GM23338 (cell line): ENCODE measurements at regions not wholly inside any gene's neighbourhood (a gene's known extent, or its start where the extent isn't known, plus 50 kb on each side); places are given as distances from the start of the nearest gene placed in this dataset.
A peak's percentile ranks its signal among the peaks of the same experiment; 100 is the strongest.

ENCODE experiments used
- ATAC-seq: fragments of 200-7000 bp; cut with Tn5 transposase; 3 replicates; pipeline ENCODE4 v1.9.1; 2020
- DNase-seq: peaks from one replicate; pipeline ENCODE4 v3.0.0-alpha.2; 2015; ENCODE audit warnings: low spot score
- H2AFZ ChIP-seq: fragments of 200-600 bp; sonication (generic); 2 replicates; pipeline ENCODE4 v1.8.0; 2016; ENCODE audit warnings: antibody characterized with exemption, mild to moderate bottlenecking, moderate library complexity
- H3F3A ChIP-seq: fragments of 200-600 bp; sonication (generic); replicated peaks from 2 replicates; pipeline ENCODE4 v1.8.0; 2017; ENCODE audit warnings: antibody characterized with exemption, mixed run types, low read depth
- H3K27ac ChIP-seq: fragments of 200-600 bp; sonication (generic); 2 replicates; pipeline ENCODE4 v1.6.1; 2016; ENCODE audit warnings: low read depth
- H3K27me3 ChIP-seq: fragments of 200-600 bp; sonication (generic); 2 replicates; pipeline ENCODE4 v1.8.0; 2016; ENCODE audit warnings: mild to moderate bottlenecking, mixed run types, moderate library complexity; ENCODE audit not compliant: insufficient read depth
- H3K36me3 ChIP-seq: fragments of 200-600 bp; sonication (generic); 2 replicates; pipeline ENCODE4 v1.8.0; 2016; ENCODE audit warnings: mild to moderate bottlenecking; ENCODE audit not compliant: insufficient read depth
- H3K4me1 ChIP-seq: fragments of 200-600 bp; sonication (generic); 2 replicates; pipeline ENCODE4 v1.8.0; 2016; ENCODE audit warnings: mild to moderate bottlenecking, moderate library complexity; ENCODE audit not compliant: insufficient read depth
- H3K4me2 ChIP-seq: fragments of 200-600 bp; sonication (generic); 2 replicates; pipeline ENCODE4 v1.7.1; 2017; ENCODE audit warnings: mixed run types
- H3K4me3 ChIP-seq: fragments of 200-600 bp; sonication (generic); 2 replicates; pipeline ENCODE4 v1.6.1; 2016; ENCODE audit warnings: mixed run types
- H3K79me2 ChIP-seq: fragments of 200-600 bp; sonication (generic); replicated peaks from 2 replicates; pipeline ENCODE4 v1.8.0; 2017; ENCODE audit warnings: mild to moderate bottlenecking; ENCODE audit not compliant: insufficient read depth
- H3K9me2 ChIP-seq: fragments of 200-600 bp; sonication (generic); 2 replicates; pipeline ENCODE4 v1.8.0; 2017; ENCODE audit not compliant: insufficient read depth
- H4K20me1 ChIP-seq: fragments of 200-600 bp; sonication (generic); replicated peaks from 2 replicates; pipeline ENCODE4 v1.8.0; 2017; ENCODE audit warnings: mild to moderate bottlenecking; ENCODE audit not compliant: insufficient read depth
- H3K27ac Mint-ChIP-seq: 2 replicates; pipeline ENCODE4 v1.8.0; 2020; ENCODE audit warnings: inconsistent platforms, mild to moderate bottlenecking, moderate library complexity, mixed read lengths
- H3K27me3 Mint-ChIP-seq: 3 replicates; pipeline ENCODE4 v1.8.0; 2022; ENCODE audit warnings: low read depth, mild to moderate bottlenecking, moderate library complexity, mixed read lengths, inconsistent platforms; ENCODE audit not compliant: insufficient read depth, poor library complexity
- H3K36me3 Mint-ChIP-seq: 3 replicates; pipeline ENCODE4 v1.8.0; 2021; ENCODE audit warnings: low read depth, mild to moderate bottlenecking, inconsistent platforms, moderate library complexity, mixed read lengths
- H3K4me1 Mint-ChIP-seq: 3 replicates; pipeline ENCODE4 v1.8.0; 2020; ENCODE audit warnings: mild to moderate bottlenecking, inconsistent platforms, mixed read lengths
- H3K4me3 Mint-ChIP-seq: 3 replicates; pipeline ENCODE4 v1.8.0; 2021; ENCODE audit warnings: moderate library complexity, mild to moderate bottlenecking, inconsistent platforms, mixed read lengths
- H3K9me3 Mint-ChIP-seq: 3 replicates; pipeline ENCODE4 v1.8.0; 2020; ENCODE audit warnings: moderate library complexity, mild to moderate bottlenecking, inconsistent platforms, mixed read lengths
- CREB1 ChIP-seq: fragments of 250-450 bp; sonication (Bioruptor Pico); IDR thresholded peaks from 2 replicates; pipeline ENCODE4 v1.5.0; 2020; ENCODE audit warnings: low read depth, mild to moderate bottlenecking, moderate library complexity
- ETS1 ChIP-seq: IDR thresholded peaks from 2 replicates; pipeline ENCODE4 v1.6.1; 2016; ENCODE audit warnings: antibody characterized with exemption
- EZH2 ChIP-seq: fragments of 200-600 bp; sonication (generic); IDR thresholded peaks from one replicate; pipeline ENCODE4 v1.8.0; 2017; ENCODE audit warnings: antibody characterized with exemption, mild to moderate bottlenecking, low read depth; ENCODE audit not compliant: unreplicated experiment
- EZH2phosphoT487 ChIP-seq: fragments of 200-600 bp; sonication (generic); IDR thresholded peaks from one replicate; pipeline ENCODE4 v1.8.1; 2018; ENCODE audit warnings: antibody characterized with exemption; ENCODE audit not compliant: unreplicated experiment
- JUNB ChIP-seq: IDR thresholded peaks from one replicate; pipeline ENCODE4 v1.6.1; 2016; ENCODE audit warnings: antibody characterized with exemption; ENCODE audit not compliant: unreplicated experiment
- NANOG ChIP-seq: IDR thresholded peaks from 2 replicates; pipeline ENCODE4 v1.6.1; 2016; ENCODE audit warnings: antibody characterized with exemption, borderline replicate concordance
- POLR2AphosphoS5 ChIP-seq: IDR thresholded peaks from 2 replicates; pipeline ENCODE4 v1.6.1; 2016; ENCODE audit warnings: antibody characterized with exemption, low read depth
- REST ChIP-seq: IDR thresholded peaks from one replicate; pipeline ENCODE4 v1.6.1; 2018; ENCODE audit warnings: antibody characterized with exemption; ENCODE audit not compliant: unreplicated experiment
- STAT1 ChIP-seq: IDR thresholded peaks from one replicate; pipeline ENCODE4 v1.6.1; 2016; ENCODE audit warnings: antibody characterized with exemption; ENCODE audit not compliant: unreplicated experiment
- ZNF114 ChIP-seq: fragments of 250-450 bp; sonication (Bioruptor Pico); IDR thresholded peaks from 2 replicates; pipeline ENCODE4 v1.5.0; 2020; ENCODE audit warnings: mild to moderate bottlenecking, moderate library complexity
- ZNF331 ChIP-seq: fragments of 250-450 bp; sonication (Bioruptor Pico); IDR thresholded peaks from 2 replicates; pipeline ENCODE4 v1.5.0; 2020; ENCODE audit warnings: low read depth, mild to moderate bottlenecking, moderate library complexity
- TF ChIP-seq, protein P1 (sequence below): fragments of 250-450 bp; sonication (Bioruptor Pico); IDR thresholded peaks from 2 replicates; pipeline ENCODE4 v1.5.0; 2020; ENCODE audit warnings: mild to moderate bottlenecking, moderate library complexity
- TF ChIP-seq, protein P2 (sequence below), 2 experiments: fragments of 200-600 bp in 1 of 2; sonication (generic) in 1 of 2; conservative IDR thresholded peaks; 2 replicates each; pipeline versions ENCODE4 v1.5.1 to v1.6.1; 2016 to 2017; ENCODE audit warnings: antibody characterized with exemption in 2 of 2, low read depth in 2 of 2, mild to moderate bottlenecking in 2 of 2, moderate library complexity in 1 of 2

DNA sequence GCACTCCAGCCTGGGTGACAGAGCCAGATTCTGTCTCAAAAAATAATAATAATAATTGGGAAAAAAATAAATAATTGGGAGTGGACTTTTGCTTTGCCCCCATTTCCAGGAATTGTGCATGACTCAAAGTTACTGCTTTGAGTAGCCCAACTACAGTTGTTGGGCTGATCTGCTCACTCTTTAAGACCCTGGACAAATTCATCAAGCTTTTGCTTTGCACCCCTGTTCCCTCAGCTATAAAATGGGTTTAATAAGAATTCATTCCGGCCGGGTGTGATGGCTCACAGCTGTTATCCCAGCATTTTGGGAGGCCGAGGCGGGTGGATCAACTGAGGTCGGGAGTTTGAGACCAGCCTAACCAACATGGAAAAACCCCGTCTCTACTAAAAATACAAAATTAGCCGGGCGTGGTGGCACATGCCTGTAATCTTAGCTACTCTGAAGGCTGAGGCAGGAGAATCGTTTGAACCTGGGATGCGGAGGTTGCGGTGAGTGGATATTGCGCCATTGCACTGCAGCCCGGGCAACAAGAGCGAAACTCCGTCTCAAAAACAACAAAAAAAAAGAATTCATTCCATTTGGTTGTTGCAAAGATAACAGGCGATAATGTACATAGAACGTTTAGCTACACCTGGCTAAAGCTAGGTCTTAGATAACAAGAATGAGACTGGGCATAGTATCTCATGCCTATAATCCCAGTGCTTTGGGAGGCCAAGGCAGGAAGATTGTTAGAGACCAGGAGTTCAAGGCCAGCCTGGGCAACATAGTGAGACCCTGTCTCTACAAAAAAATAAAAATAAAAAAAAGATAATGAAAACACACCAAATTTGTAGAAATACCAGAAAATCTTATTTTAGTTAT, 87.9 kb upstream of the ZNF217 start:
- H3K4me1 ChIP-seq: peaks cover 30% of the 10 kb centered on the region
- H3K36me3 ChIP-seq: no peaks in the 10 kb centered on the region
- DNase-seq (no peak), ATAC-seq (no peak)
- H4K20me1 ChIP-seq: no peaks in the 10 kb centered on the region
- no peaks in the 10 kb centered on the region for H3F3A ChIP-seq
- H3K27me3 ChIP-seq: no peaks in the 10 kb centered on the region
- peaks cover 35% of the 10 kb centered on the region for H3K4me1 Mint-ChIP-seq
- H3K4me3 ChIP-seq: no peak overlapping the region
- H3K36me3 Mint-ChIP-seq: no peaks in the 10 kb centered on the region
- peaks cover 8% of the 10 kb centered on the region for H3K27me3 Mint-ChIP-seq
- H3K4me2 ChIP-seq: no peak overlapping the region
- no peaks in the 10 kb centered on the region for H3K9me3 Mint-ChIP-seq
- no peak overlapping the region for H3K4me3 Mint-ChIP-seq
- no peaks in the 10 kb centered on the region for H3K9me2 ChIP-seq
- no peak overlapping the region for H3K27ac ChIP-seq
- TF ChIP-seq EZH2phosphoT487 (no peak), ZNF114 (no peak), JUNB (no peak), ZNF331 (CRISPR knock-in tag) (no peak), STAT1 (no peak), CREB1 (CRISPR knock-in tag) (no peak), NANOG (no peak), POLR2AphosphoS5 (no peak), REST (no peak), EZH2 (no peak), ETS1 (no peak)
- TF ChIP-seq, protein P1, sequence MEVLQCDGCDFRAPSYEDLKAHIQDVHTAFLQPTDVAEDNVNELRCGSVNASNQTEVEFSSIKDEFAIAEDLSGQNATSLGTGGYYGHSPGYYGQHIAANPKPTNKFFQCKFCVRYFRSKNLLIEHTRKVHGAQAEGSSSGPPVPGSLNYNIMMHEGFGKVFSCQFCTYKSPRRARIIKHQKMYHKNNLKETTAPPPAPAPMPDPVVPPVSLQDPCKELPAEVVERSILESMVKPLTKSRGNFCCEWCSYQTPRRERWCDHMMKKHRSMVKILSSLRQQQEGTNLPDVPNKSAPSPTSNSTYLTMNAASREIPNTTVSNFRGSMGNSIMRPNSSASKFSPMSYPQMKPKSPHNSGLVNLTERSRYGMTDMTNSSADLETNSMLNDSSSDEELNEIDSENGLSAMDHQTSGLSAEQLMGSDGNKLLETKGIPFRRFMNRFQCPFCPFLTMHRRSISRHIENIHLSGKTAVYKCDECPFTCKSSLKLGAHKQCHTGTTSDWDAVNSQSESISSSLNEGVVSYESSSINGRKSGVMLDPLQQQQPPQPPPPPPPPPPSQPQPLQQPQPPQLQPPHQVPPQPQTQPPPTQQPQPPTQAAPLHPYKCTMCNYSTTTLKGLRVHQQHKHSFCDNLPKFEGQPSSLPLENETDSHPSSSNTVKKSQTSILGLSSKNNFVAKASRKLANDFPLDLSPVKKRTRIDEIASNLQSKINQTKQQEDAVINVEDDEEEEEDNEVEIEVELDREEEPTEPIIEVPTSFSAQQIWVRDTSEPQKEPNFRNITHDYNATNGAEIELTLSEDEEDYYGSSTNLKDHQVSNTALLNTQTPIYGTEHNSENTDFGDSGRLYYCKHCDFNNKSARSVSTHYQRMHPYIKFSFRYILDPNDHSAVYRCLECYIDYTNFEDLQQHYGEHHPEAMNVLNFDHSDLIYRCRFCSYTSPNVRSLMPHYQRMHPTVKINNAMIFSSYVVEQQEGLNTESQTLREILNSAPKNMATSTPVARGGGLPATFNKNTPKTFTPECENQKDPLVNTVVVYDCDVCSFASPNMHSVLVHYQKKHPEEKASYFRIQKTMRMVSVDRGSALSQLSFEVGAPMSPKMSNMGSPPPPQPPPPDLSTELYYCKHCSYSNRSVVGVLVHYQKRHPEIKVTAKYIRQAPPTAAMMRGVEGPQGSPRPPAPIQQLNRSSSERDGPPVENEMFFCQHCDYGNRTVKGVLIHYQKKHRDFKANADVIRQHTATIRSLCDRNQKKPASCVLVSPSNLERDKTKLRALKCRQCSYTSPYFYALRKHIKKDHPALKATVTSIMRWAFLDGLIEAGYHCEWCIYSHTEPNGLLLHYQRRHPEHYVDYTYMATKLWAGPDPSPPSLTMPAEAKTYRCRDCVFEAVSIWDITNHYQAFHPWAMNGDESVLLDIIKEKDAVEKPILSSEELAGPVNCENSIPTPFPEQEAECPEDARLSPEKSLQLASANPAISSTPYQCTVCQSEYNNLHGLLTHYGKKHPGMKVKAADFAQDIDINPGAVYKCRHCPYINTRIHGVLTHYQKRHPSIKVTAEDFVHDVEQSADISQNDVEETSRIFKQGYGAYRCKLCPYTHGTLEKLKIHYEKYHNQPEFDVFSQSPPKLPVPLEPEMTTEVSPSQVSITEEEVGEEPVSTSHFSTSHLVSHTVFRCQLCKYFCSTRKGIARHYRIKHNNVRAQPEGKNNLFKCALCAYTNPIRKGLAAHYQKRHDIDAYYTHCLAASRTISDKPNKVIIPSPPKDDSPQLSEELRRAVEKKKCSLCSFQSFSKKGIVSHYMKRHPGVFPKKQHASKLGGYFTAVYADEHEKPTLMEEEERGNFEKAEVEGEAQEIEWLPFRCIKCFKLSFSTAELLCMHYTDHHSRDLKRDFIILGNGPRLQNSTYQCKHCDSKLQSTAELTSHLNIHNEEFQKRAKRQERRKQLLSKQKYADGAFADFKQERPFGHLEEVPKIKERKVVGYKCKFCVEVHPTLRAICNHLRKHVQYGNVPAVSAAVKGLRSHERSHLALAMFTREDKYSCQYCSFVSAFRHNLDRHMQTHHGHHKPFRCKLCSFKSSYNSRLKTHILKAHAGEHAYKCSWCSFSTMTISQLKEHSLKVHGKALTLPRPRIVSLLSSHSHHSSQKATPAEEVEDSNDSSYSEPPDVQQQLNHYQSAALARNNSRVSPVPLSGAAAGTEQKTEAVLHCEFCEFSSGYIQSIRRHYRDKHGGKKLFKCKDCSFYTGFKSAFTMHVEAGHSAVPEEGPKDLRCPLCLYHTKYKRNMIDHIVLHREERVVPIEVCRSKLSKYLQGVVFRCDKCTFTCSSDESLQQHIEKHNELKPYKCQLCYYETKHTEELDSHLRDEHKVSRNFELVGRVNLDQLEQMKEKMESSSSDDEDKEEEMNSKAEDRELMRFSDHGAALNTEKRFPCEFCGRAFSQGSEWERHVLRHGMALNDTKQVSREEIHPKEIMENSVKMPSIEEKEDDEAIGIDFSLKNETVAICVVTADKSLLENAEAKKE (CRISPR knock-in tag): no peak
- TF ChIP-seq, protein P2, sequence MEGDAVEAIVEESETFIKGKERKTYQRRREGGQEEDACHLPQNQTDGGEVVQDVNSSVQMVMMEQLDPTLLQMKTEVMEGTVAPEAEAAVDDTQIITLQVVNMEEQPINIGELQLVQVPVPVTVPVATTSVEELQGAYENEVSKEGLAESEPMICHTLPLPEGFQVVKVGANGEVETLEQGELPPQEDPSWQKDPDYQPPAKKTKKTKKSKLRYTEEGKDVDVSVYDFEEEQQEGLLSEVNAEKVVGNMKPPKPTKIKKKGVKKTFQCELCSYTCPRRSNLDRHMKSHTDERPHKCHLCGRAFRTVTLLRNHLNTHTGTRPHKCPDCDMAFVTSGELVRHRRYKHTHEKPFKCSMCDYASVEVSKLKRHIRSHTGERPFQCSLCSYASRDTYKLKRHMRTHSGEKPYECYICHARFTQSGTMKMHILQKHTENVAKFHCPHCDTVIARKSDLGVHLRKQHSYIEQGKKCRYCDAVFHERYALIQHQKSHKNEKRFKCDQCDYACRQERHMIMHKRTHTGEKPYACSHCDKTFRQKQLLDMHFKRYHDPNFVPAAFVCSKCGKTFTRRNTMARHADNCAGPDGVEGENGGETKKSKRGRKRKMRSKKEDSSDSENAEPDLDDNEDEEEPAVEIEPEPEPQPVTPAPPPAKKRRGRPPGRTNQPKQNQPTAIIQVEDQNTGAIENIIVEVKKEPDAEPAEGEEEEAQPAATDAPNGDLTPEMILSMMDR (conservative IDR thresholded peaks at IDR 0.05; ENCODE audit: low read depth in 2 of 2): no peak
- H3K27ac Mint-ChIP-seq: no peak overlapping the region
- no peaks in the 10 kb centered on the region for H3K79me2 ChIP-seq
- peak overlapping the region; percentile 23; the same call in 1 of the 2 replicates for H2AFZ ChIP-seq
